Embryonic facial prominence (tissue), 1 donor: ENCODE measurements at regions not wholly inside any gene's neighbourhood (a gene's known extent, or its start where the extent isn't known, plus 50 kb on each side); places are given as distances from the start of the nearest gene placed in this dataset.

ENCODE experiments used
- DNase-seq: peaks from one replicate; pipeline ENCODE4 v3.0.0-alpha.2; 2016; ENCODE audit errors: extremely low spot score

DNA sequence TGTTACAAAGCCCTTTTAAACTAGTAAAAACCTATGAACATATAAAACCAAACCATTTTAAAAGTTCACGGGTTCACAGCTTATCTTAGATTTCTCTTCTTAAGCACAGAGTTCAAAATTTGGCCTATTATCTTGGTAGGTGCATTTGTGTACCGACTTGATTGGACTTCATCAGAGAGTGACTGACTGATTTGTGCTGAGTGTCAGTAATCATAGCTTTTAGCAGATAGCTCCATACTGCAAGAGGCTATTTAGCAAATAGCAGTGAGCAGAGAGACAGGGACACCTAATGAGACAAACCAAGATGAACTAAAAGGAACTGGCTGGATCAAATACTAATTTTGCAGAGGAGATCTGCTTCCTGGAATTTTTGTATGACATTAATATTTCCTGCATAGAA lies 274.5 kb downstream of the PRR16 start:
- no peak for DNase-seq

- no peak for DNase-seq
These were observed 276.9 kb downstream of the PRR16 start for GRCh38 chr5:120740989-120741388.

GRCh38 chr5:120748474-120748873 lies 284.4 kb downstream of the PRR16 start:
- DNase-seq, result no peak

DNA sequence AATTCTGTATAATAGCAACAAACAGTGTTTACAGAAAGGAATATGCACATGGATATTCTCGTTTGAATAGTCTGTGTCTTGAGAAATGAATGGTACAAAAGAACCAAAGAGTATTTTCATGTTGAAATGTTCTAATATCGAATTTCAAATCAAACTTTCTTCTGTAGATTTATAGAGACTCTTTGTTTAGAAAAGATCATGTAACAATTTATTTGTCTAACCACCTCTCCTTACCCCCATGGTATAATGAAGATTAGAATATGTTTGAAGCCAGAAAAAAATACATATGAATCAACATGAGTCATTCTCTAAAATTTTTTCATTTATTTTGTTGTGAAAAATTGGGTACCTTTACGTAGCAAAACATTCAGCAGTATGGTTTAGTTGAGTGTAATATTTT lies 285.6 kb downstream of the PRR16 start:
- DNase-seq, result no peak

- DNase-seq, result no peak
These were observed 295.5 kb downstream of the PRR16 start for GRCh38 chr5:120759587-120759986.

DNA sequence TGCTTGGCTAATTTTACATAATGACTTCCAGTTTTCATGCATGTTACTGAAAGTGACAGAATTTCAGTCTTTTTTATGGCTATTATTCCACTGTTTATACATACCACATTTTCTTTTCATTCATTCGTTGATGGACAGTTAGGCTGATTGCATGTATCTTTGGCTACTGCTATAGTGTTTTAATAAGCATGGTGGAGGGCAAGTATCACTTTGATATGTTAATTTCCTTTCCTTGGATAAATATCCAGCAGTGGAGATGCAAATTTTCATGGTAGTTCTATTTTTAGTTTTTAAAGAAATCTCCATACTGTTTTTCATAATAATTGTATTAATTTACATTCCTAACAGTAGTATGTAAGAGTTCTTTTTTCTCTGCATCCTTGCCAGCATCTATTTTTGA lies 297.9 kb downstream of the PRR16 start:
- DNase-seq, result no peak

GRCh38 chr5:120765189-120765588 lies 301.1 kb downstream of the PRR16 start:
- DNase-seq, result no peak

- no peak for DNase-seq
These were observed 303.2 kb downstream of the PRR16 start for GRCh38 chr5:120767178-120767820.

DNA sequence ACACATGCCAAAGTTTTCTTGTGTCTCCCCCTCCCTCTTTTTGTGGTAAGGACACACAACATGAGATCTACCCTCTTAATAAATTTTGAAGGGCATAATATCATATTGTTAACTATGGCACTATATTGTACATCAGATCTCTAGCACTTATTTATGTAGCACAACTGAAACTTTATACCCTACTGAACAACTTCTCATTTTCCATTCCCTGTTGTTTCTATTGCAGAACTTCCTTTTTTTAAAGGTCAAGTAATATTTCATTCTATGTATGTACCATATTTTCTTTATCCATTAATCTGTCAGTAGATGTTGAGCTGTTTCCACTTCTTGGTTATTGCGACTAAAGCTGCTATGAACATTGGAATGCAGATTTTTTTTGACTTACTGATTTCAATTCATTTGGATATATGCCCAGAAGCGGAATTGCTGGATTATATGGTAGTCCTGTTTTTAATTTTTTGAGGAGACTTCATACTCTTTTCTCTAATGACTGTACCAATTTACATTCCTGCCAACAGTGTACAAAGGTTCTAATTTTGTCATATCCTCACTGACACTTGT lies 305.3 kb downstream of the PRR16 start:
- no peak for DNase-seq

- no peak for DNase-seq
These were observed 307.1 kb downstream of the PRR16 start for GRCh38 chr5:120771202-120771601.

GRCh38 chr5:120778491-120779484 lies 314.7 kb downstream of the PRR16 start:
- DNase-seq, result peak; percentile 24

DNA sequence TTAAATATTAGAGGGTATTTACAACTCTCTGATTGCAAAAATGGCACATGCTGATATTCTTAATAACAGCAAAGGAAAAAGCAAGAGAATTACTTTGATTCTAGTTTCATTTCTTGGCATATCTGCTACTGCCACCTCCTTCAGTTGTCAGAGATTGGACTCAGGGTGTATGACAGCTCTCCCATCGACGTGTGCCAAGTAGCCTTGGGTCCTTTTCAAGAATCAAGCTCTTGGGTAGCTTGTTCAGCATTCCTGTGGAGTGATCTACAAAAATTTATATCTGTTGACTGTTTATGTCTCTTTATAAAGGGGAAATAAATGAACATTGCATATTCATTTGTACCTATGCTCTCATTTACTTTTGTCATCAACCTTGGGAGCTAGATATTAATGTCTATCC lies 315.6 kb downstream of the PRR16 start:
- DNase-seq, result no peak

- no peak for DNase-seq
These were observed 324.4 kb downstream of the PRR16 start for GRCh38 chr5:120788481-120788880.

DNA sequence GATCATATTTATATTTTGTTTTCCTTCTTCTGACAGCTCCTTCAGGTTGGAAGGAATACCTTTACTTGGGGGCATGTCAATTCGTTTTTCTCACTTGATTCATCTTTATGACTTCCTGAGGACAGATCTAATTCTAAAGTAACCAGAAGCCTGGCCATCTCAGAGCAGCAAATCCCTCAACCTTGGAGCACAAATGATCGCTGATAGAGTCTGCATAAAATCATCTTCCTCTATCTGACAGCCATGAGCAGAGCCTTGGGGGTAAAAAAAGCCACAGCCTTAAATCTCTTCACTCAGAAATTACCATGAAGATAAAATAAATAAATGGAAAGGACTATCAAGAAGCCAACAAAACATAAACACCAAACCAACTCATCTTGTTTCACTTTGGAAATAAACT lies 325.8 kb downstream of the PRR16 start:
- no peak for DNase-seq

DNA sequence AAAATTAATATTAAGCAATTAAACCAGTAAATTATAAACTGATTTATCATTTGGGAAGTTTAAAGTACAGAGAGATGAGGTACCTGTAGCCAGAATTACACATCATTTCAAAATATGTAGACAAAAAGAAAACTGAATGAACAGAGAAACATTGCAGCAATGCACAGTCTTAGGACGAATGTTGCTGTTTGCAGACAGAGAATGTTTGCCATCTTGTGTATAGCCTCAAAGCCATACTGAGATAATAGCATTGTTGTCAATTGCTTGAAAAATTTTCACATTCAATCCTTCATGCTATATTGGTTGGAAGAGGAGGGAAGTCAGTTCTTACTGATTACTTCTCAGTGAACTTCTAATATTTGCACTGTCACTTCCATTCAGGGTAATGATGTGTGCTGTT lies 326.2 kb downstream of the PRR16 start:
- DNase-seq, result no peak

- DNase-seq, result no peak
These were observed 328.4 kb downstream of the PRR16 start for GRCh38 chr5:120792477-120792876.

DNA sequence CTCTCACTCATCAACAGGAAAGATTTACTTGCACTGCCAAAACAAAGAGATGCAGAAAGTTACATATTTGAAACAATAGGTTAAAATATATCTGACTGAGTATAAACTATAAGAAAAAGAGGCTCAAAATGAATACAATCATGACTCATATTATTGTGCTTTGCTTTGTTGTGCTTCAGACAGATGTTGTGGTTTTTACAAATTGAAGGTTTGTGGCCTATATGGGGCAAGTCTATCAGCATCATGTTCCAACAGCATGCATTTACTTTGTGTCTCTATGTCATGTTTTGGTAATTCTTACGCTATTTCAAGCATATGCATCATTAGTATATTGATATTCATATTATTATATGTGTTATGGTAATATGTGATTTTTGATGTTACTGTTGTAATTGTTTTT lies 330.0 kb downstream of the PRR16 start:
- no peak for DNase-seq

DNA sequence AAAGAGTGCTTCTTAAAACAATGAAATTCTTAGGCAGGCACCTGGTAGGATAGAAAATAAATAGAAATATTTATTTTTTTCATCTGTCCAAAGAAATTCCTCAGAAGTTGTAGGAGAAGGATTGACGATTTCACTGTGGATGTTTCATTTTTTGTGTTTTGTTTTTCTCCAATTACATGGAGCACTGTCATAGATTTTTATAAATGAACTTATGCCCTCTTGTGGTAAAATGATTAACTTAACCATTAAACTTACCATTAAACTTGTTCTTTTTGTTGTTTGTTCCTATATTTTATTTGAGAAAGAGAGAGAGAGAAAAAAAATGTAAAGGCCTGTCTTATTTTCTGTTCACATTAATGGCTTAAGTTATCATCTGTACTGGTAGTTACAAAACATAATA lies 339.2 kb downstream of the PRR16 start:
- no peak for DNase-seq

GRCh38 chr5:120805131-120805530 lies 341.0 kb downstream of the PRR16 start:
- DNase-seq, result no peak

DNA sequence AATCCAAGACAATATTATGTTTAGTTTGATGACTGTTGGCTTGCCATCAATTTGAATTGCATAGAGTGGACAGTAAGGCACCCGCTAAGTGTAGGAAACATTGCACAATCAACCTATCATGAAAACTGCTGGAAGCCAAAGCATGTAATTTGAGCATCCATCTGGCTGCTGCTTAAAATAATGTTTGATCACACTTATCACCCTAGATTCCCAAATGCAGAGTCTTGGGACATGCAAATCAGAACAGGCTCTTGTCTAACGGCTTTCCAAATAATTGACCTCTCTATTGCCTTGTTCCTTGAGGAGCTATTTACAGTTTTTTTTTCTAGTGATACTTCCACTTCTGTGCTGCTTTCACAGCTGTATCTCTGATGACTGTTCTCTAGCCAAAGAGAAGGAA lies 342.1 kb downstream of the PRR16 start:
- no peak for DNase-seq

- DNase-seq, result no peak
These were observed 344.0 kb downstream of the PRR16 start for GRCh38 chr5:120808135-120808534.

- no peak for DNase-seq
These were observed 344.5 kb downstream of the PRR16 start for GRCh38 chr5:120808606-120809005.

GRCh38 chr5:120813551-120813950 lies 349.5 kb downstream of the PRR16 start:
- DNase-seq, result no peak
